Epithelial cell of esophagus (primary cell): ENCODE measurements at regions not wholly inside any gene's neighbourhood (a gene's known extent, or its start where the extent isn't known, plus 50 kb on each side); places are given as distances from the start of the nearest gene placed in this dataset.

Source experiments
- DNase-seq: peaks from one replicate; pipeline ENCODE4 v3.0.0; 2010; ENCODE audit warnings: low read depth
- H3K4me3 ChIP-seq: 2 replicates; pipeline ENCODE4 v1.5.1; 2011; ENCODE audit warnings: mild to moderate bottlenecking, low read length, control low read depth
- TF ChIP-seq, protein P1 (sequence below): IDR thresholded peaks from 2 replicates; pipeline ENCODE4 v1.5.1; 2011; ENCODE audit warnings: low read depth, mild to moderate bottlenecking, low read length, control low read depth, inconsistent platforms; ENCODE audit not compliant: insufficient read depth; ENCODE audit errors: missing control alignments

DNA sequence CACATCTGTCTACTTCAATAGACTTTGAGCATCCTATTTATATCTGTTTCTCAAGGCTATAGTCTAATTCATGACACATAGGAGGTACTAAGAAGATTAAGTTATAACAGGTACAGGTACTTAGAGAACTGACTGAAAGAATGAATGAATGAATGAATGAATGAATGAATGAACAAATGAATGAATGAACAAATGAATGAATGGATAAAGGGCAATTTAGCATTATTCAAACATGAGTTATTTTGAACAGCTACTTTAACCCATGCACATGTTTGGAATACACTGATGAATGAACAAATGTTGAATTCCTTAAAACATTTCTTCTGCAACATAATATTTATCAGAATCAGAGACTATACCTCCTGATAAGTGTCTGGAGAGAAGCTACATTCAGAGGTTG is 1165.6 kb upstream of the CDH8 start:
- TF ChIP-seq, protein P1, sequence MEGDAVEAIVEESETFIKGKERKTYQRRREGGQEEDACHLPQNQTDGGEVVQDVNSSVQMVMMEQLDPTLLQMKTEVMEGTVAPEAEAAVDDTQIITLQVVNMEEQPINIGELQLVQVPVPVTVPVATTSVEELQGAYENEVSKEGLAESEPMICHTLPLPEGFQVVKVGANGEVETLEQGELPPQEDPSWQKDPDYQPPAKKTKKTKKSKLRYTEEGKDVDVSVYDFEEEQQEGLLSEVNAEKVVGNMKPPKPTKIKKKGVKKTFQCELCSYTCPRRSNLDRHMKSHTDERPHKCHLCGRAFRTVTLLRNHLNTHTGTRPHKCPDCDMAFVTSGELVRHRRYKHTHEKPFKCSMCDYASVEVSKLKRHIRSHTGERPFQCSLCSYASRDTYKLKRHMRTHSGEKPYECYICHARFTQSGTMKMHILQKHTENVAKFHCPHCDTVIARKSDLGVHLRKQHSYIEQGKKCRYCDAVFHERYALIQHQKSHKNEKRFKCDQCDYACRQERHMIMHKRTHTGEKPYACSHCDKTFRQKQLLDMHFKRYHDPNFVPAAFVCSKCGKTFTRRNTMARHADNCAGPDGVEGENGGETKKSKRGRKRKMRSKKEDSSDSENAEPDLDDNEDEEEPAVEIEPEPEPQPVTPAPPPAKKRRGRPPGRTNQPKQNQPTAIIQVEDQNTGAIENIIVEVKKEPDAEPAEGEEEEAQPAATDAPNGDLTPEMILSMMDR = no peak
- no peak for DNase-seq
- no peak overlapping the region for H3K4me3 ChIP-seq

DNA sequence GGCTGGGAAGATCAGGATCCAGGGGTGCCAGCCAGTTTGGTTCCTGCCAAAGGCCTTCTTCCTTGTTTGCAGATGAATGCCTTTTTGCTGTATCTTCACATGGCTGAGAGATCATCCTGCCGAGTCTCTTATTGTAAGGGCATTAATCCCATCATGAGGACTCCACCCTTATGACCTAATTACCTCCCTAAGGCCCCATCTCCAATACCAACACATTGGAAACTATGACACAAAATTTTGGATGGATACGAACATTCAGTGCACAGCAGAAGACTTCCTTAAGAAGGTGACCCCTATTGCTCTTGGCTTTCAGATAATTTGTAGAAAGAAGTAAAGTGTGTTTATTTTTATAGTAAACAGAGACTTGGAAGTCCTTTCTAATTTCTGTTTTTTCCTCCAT is 1164.7 kb upstream of the CDH8 start:
- TF ChIP-seq, protein P1 = no peak
- DNase-seq = no peak

DNA sequence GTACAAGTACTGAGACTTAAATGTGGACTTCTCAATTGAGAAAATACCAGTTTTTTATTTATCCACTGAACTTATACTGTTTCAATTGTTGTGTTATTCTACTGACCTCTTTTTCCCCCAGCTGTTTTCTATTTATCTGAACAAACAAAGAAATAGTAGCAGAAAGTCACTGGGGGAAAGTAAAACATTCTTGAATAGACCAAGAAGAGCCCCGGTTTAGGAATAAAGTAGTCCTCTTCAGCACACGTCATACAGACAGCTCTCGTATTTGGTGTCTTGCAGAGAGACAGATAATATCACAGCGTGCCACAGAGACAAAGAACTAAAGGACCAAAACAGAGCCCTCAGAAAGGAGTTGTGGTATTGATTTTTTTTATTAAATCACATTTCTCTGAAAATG is 1159.1 kb upstream of the CDH8 start:
- DNase-seq = no peak
- H3K4me3 ChIP-seq = no peak overlapping the region
- TF ChIP-seq, protein P1 = no peak

More for the DNA sequence above, 1164.7 kb upstream of the CDH8 start:
- H3K4me3 ChIP-seq = no peak overlapping the region

DNA sequence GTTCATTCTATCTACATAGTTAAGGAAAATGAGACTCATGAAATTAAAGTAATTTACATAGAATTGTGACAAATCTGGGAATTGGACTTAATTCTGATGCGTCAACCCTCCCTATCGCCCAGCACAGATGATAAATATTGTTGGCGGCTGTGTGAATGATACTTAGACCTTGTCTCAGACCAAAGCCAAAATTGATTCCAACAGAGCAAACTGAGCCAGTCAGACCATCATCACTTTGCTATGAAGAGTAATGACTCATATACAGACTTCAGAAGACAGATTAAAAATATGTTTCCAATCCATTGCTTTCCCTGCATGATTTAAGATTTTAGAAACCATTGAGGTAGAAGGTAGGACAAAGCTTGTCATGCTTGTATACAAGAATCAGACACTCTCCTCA is 1156.7 kb upstream of the CDH8 start:
- TF ChIP-seq, protein P1 = no peak
- no peak for DNase-seq
- no peak overlapping the region for H3K4me3 ChIP-seq

DNA sequence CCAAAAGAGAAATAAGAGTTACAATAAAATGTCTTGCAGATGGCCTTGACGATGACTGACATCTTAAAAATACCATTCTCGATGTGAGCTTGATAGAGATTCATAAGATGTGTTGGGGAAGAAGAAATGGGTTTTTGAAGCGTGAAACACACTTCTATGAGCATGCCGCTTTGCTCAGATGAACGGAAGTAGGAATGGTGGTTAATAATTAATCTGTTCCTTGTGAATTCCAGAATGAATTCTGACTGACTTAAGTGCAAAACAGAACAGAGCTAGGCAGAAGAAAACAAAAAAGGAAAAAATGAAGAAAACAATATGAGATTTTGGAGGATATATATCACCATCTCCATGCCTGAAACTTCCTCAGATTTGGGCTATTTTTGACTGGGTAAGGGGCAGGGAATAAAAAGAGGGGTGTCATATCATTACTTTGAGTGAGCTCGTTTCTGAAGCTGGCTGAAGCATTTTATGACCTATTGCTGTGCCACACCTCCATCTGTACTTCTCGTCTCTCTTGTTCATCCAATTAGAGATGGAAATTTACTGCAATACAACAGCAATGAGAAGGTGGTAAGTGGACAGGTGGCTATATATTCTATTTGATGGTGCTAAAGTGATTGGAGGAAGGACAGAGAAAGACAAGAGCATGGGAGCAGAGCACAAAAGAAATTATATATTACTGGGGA is 1152.0 kb upstream of the CDH8 start:
- H3K4me3 ChIP-seq = no peak overlapping the region
- no peak for DNase-seq
- TF ChIP-seq, protein P1 = no peak

DNA sequence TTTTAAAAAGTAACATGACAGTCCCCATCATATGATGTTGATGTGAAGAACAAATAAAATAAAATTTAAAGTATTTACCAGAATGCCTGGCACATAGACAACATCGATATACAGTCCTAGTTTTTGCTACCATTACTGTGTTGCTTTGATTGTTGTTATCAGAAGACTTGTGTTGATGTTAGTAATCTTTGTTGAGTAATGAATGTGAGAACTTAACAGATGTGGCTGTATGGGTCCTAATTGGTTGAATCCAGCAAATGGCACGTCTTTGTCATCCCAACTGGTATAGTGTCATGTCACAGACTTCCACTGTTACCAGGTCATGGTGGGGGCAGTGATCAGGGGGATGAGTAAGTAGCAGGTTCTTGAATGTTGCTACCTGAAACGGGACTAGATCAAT is 1151.4 kb upstream of the CDH8 start:
- no peak for DNase-seq
- no peak overlapping the region for H3K4me3 ChIP-seq
- TF ChIP-seq, protein P1 = no peak

DNA sequence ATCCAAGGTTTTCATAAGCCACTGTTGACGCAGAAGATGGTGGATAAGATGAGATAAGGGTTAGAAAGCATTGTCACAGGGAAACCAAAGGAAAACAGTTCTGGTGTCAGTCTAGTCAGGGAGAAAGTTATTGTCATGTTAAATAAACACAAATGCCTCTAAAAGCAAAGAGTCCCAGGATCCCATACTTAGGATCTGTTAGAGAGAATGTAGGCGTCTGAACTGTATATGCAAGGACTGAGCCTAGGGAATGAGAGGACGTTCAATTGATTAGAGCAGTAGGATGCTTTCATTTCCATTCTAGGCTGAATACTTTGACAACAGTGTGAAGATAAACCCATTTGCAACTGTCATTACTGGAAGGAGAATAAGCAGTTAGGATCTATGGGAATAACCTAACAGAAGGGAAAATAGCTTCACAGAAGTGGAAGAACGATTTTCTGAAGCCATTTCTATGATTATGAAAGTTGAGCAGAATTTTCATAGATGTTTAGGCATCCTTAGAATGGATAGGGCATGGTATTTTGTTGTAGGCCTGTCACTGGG is 1149.1 kb upstream of the CDH8 start:
- H3K4me3 ChIP-seq = no peak overlapping the region
- DNase-seq = no peak
- TF ChIP-seq, protein P1 = no peak
